K562 (cell line): ENCODE measurements at regions not wholly inside any gene's neighbourhood (a gene's known extent, or its start where the extent isn't known, plus 50 kb on each side); places are given as distances from the start of the nearest gene placed in this dataset.
A peak's percentile ranks its signal among the peaks of the same experiment; 100 is the strongest.

Experiments used
- ATAC-seq: fragments of 200-7000 bp; cut with Tn5 transposase; 3 replicates; pipeline ENCODE4 v1.9.1; 2020; ENCODE audit warnings: moderate library complexity
- BruUV-seq: library from RNA; stranded (reverse); fragments of 400-500 nt; replicated peaks from 2 replicates; lab custom pipeline; 2021; lab: Mats Ljungman, UMichigan
- CTCF ChIA-PET: fragments of 300-600 bp; formaldehyde crosslinking; extraction: SDS; loops from one replicate; lab custom pipeline; 2021; ENCODE audit warnings: low intra/inter-chr PET ratio; lab: Yijun Ruan, JAX
- POLR2A ChIA-PET: fragments of 300-600, 350-650 bp; sonication (Branson Sonifier 250); formaldehyde crosslinking; extraction: SDS; loops from one replicate; lab custom pipeline; 2021; ENCODE audit warnings: antibody characterized with exemption, inconsistent platforms; lab: Yijun Ruan, JAX
- DNase-seq, 4 experiments: peaks; one replicate each; pipeline versions ENCODE4 v3.0.0 to v3.0.0-alpha.2; 2011 to 2018; ENCODE audit warnings: low spot score in 3 of 4, mixed read lengths in 3 of 4; ENCODE audit errors: extremely low read depth in 1 of 4
- FAIRE-seq: peaks from 2 replicates; lab custom pipeline; 2011; peaks lifted over from hg19 to GRCh38; lab: Jason Lieb, UNC
- H2AFZ ChIP-seq: 2 replicates; pipeline ENCODE4 v1.6.0; 2011; ENCODE audit warnings: low read depth, low read length, control low read depth, inconsistent platforms
- H3K27ac ChIP-seq: fragments of 200-600 bp; 3 replicates; pipeline ENCODE4 v1.8.0; 2011; ENCODE audit warnings: low read depth, mild to moderate bottlenecking, control low read depth, inconsistent platforms, low read length, moderate library complexity, mixed read lengths; ENCODE audit errors: extremely low read depth
- H3K27me3 ChIP-seq, 2 experiments: fragments of 300-600 bp in 1 of 2; 2 replicates in 1 of 2; 3 replicates in 1 of 2; pipeline versions ENCODE4 v1.6.0 to v1.8.0; 2011; ENCODE audit warnings: inconsistent platforms in 2 of 2, low read length in 2 of 2, mild to moderate bottlenecking in 1 of 2, mixed read lengths in 1 of 2, moderate library complexity in 1 of 2; ENCODE audit not compliant: control insufficient read depth in 2 of 2, insufficient read depth in 2 of 2
- H3K36me3 ChIP-seq: fragments of 300-600 bp; 3 replicates; pipeline ENCODE4 v1.8.0; 2011; ENCODE audit warnings: mild to moderate bottlenecking, low read length, inconsistent platforms; ENCODE audit not compliant: control insufficient read depth, insufficient read depth
- H3K4me1 ChIP-seq, 2 experiments: fragments of 200-600 bp in 1 of 2; replicated peaks in 1 of 2; 2 replicates in 1 of 2; 3 replicates in 1 of 2; pipeline versions ENCODE4 v1.5.1 to v1.8.0; 2011; ENCODE audit warnings: inconsistent platforms in 2 of 2, low read length in 2 of 2, mild to moderate bottlenecking in 1 of 2, mixed read lengths in 1 of 2, moderate library complexity in 1 of 2; ENCODE audit not compliant: control insufficient read depth in 2 of 2, insufficient read depth in 2 of 2
- H3K4me2 ChIP-seq: 2 replicates; pipeline ENCODE4 v1.6.1; 2011; ENCODE audit warnings: low read length, control low read depth, inconsistent platforms, mixed read lengths; ENCODE audit not compliant: insufficient read depth
- H3K4me3 ChIP-seq: fragments of 200-600 bp; sonication (generic), shearing (Covaris generic); 2 replicates; pipeline ENCODE4 v1.5.1; 2016; ENCODE audit warnings: control low read depth, inconsistent platforms
- H3K79me2 ChIP-seq: fragments of 200-600 bp; 3 replicates; pipeline ENCODE4 v1.8.0; 2011; ENCODE audit warnings: low read length, inconsistent platforms; ENCODE audit not compliant: control insufficient read depth, insufficient read depth
- H3K9ac ChIP-seq, 2 experiments: 2 replicates each; pipeline versions ENCODE4 v1.6.0 to v1.6.1; 2011; ENCODE audit warnings: low read depth in 2 of 2, low read length in 2 of 2, control low read depth in 1 of 2, inconsistent platforms in 1 of 2, mild to moderate bottlenecking in 1 of 2, mixed read lengths in 1 of 2; ENCODE audit not compliant: insufficient read depth in 1 of 2
- H3K9me1 ChIP-seq: one replicate; pipeline ENCODE4 v1.6.0; 2011; ENCODE audit warnings: inconsistent platforms, mild to moderate bottlenecking, low read length, moderate library complexity; ENCODE audit not compliant: control insufficient read depth, insufficient read depth
- H3K9me3 ChIP-seq: replicated peaks from 2 replicates; pipeline ENCODE4 v1.5.1; 2011; ENCODE audit warnings: low read depth, low read length, inconsistent platforms; ENCODE audit not compliant: control insufficient read depth, insufficient read depth
- H4K20me1 ChIP-seq: replicated peaks from 2 replicates; pipeline ENCODE4 v1.6.1; 2011; ENCODE audit warnings: low read length, inconsistent platforms, mixed read lengths; ENCODE audit not compliant: control insufficient read depth, insufficient read depth
- ARID2 ChIP-seq: fragments of 450-650 bp; IDR thresholded peaks from 2 replicates; pipeline ENCODE4 v1.6.1; 2017; ENCODE audit warnings: antibody characterized with exemption, mild to moderate bottlenecking
- ATF2 ChIP-seq: sonication (generic); formaldehyde crosslinking; IDR thresholded peaks from 2 replicates; pipeline ENCODE4 v1.8.1; 2022; ENCODE audit warnings: missing genetic modification reagents
- NR2C1 ChIP-seq, 2 experiments: fragments of 450-650 bp; IDR thresholded peaks; 2 replicates each; pipeline ENCODE4 v1.6.1; 2017; ENCODE audit warnings: mild to moderate bottlenecking in 2 of 2, antibody characterized with exemption in 1 of 2, inconsistent platforms in 1 of 2, missing compliant biosample characterization in 1 of 2, missing genetic modification characterization in 1 of 2
- PHF20 ChIP-seq: fragments of 450-650 bp; IDR thresholded peaks from 2 replicates; pipeline ENCODE4 v1.6.1; 2018; ENCODE audit not compliant: partially characterized antibody
- PRPF4 ChIP-seq: fragments of 200-400 bp; formaldehyde crosslinking; IDR thresholded peaks from one replicate; pipeline ENCODE4 v1.6.1; 2017; ENCODE audit warnings: low read length, low read depth, mild to moderate bottlenecking; ENCODE audit not compliant: insufficient read depth, poor library complexity, severe bottlenecking
- ZKSCAN1 ChIP-seq: fragments of 150-350 bp; IDR thresholded peaks from 2 replicates; pipeline ENCODE4 v1.6.1; 2016; ENCODE audit warnings: low read depth, low read length
- WGBS: fragments of 100-300 bp; shearing (Covaris generic); methylation state at CpG from one replicate; pipeline ENCODE4 v1.1.6; 2016; ENCODE audit warnings: low coverage, mixed read lengths; ENCODE audit not compliant: insufficient coverage; ENCODE audit errors: missing lambda C conversion rate; 5-methylcytosine and 5-hydroxymethylcytosine counted together
- in situ Hi-C: fragments of 300-500 bp; cut with MboI; formaldehyde crosslinking; loops from 4 replicates; pipeline ENCODE4 v1.15.0; 2018; ENCODE audit warnings: inconsistent platforms, mixed read lengths
- intact Hi-C: fragments of 100-400 bp; cut with micrococcal nuclease; formaldehyde crosslinking; loops from 2 replicates; pipeline ENCODE4 v1.14.2; 2022
- TF ChIP-seq, protein P1 (sequence below): sonication (generic); formaldehyde crosslinking; IDR thresholded peaks from 2 replicates; pipeline ENCODE4 v1.8.0; 2022; ENCODE audit warnings: mild to moderate bottlenecking, low read depth, missing genetic modification reagents

DNA sequence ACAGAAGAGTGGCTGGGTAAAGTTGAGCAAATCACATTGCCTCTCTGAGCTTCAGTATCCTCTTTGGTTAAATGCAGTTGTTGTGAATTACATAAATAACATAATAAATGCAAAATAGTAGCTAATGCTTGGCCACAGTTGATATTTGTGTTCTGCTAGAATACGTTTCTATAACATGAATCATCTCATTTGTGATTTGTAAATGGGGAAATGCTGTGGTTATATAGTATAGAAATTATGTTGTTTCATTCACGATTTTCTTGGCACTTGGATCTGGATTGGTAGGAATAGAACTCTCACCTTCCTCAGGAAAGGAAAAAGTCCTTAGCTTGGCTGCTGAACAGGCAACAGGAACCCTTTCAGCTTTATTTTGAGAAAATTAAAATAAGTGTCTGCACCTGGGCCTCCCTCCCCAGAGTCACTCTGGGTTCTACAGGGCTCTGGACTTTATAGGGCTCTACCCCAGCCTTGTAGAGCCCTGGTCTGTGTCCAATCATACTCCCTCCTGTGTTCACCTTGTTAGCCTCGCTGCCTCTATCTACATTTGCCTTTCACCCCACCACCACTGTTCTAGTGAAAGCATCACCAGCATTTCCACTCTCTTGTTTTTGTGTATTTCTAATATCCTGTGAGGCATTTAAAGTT lies 107.7 kb upstream of the BCAT1 start:
- CTCF ChIA-PET: no interaction called here
- POLR2A ChIA-PET: interaction anchor here (0.5 to 0.9 kb wide), 2 partner anchors 56 to 880 kb away, joined by 3 read pairs; no protein-coding TSS in a partner anchor
- no TSS peak for BruUV-seq
- Histone ChIP-seq H3K9me3 (no peaks in the 10 kb centered on the region), H3K27me3 (no peaks in the 10 kb centered on the region), H3K36me3 (no peaks in the 10 kb centered on the region), H3K27ac (no peak overlapping the region), H3K4me2 (no peak overlapping the region), H3K4me1 (no peaks in the 10 kb centered on the region; a peak in 2 of 5 replicates), H4K20me1 (no peaks in the 10 kb centered on the region), H2AFZ (no peak overlapping the region), H3K9me1 (no peaks in the 10 kb centered on the region), H3K4me3 (no peak overlapping the region), H3K9ac (no peak overlapping the region), H3K79me2 (no peaks in the 10 kb centered on the region)
- intact Hi-C loops: loop anchor here (10.0 kb wide), 1 partner anchor 58 kb away; no protein-coding TSS in a partner anchor
- TF ChIP-seq PHF20: no peak
- no peak for TF ChIP-seq NR2C1 (IDR thresholded peaks at IDR 0.05)
- no peak for TF ChIP-seq NR2C1 (tag; IDR thresholded peaks at IDR 0.05)
- TF ChIP-seq, protein P1, sequence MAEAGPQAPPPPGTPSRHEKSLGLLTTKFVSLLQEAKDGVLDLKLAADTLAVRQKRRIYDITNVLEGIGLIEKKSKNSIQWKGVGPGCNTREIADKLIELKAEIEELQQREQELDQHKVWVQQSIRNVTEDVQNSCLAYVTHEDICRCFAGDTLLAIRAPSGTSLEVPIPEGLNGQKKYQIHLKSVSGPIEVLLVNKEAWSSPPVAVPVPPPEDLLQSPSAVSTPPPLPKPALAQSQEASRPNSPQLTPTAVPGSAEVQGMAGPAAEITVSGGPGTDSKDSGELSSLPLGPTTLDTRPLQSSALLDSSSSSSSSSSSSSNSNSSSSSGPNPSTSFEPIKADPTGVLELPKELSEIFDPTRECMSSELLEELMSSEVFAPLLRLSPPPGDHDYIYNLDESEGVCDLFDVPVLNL (CRISPR knock-in tag): no peak
- TF ChIP-seq ATF2 (CRISPR knock-in tag): no peak
- no peak for TF ChIP-seq PRPF4
- no peak for TF ChIP-seq ARID2
- TF ChIP-seq ZKSCAN1: no peak
- in situ Hi-C loops: no loop called here
- DNase-seq: no peak
- WGBS: 0% methylated on average over 3 of the region's 3 CpGs
- ATAC-seq: peak; percentile 47; the same call in 2 of the 3 replicates
- FAIRE-seq: no peak
